ENCODE measurements at regions not wholly inside any gene's neighbourhood (a gene's known extent, or its start where the extent isn't known, plus 50 kb on each side); places are given as distances from the start of the nearest gene placed in this dataset.

DNA sequence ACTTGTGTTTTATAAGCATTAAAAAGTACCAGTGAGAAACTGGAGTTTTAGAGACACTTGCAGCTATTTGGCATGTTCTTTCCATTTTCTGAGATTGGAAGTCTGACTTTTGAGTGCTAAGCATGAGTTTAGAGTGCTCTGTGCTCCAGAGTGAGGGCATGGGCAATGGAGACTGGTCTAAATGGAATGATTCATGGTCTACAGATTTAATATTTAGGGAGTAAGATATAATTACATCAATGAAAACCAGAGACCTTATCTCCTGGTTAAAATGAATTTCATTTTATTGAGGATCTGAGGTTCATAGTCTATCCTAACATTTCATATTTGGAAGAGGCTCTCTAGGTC, 135.9 kb upstream of the RPS23 start:
- DNase-seq: no peak

GRCh38 chr5:82413302-82414040, 135.3 kb upstream of the RPS23 start:
- no peak for DNase-seq

DNA sequence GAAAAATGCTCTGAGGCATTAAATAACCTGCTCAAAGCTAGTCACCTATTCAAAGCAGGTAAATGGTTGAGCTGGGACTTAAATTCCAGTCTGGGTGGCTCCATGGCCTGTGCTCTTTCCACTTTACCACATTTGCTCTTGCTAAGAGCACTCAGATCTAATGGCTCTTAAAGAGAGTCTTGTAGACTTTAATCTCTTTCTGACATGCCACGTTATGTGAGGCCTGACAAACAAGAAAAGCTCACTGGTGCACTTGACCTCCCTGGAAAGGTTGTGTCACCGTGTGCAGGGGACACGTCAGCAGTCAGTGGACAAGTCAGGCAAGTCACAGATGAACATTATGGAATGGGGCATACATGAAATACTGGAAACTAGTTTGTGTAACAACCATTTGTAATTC, 129.9 kb upstream of the RPS23 start:
- no peak for DNase-seq

GRCh38 chr5:82406205-82406773, 128.1 kb upstream of the RPS23 start:
- DNase-seq: no peak

DNA sequence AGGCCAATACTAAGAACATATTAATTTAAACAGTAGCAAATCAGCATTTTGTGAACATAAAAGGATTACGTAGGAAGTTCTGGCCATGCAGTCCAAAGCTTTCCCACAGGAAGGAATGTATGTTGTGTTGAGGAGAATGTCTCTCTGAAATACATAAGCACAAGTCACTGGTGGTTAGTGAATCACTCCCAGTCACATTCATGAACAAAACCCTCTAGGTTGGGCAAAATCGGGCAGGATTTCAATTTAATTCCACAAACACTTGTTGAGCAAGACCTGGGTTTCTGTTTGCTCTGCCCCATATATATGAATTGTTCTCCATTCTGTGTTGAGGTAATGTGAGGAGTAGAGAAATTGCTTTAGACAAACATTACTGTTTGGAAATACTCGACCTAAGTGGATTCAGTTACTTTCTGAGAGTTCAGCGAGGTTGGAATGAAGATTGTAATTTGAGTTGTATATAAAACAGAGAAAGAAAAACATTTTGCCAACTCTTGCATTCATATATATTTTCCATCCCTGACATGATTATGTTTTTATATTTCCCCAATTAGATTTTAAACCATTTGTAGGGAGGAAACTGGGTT, 127.6 kb upstream of the RPS23 start:
- DNase-seq: no peak

DNA sequence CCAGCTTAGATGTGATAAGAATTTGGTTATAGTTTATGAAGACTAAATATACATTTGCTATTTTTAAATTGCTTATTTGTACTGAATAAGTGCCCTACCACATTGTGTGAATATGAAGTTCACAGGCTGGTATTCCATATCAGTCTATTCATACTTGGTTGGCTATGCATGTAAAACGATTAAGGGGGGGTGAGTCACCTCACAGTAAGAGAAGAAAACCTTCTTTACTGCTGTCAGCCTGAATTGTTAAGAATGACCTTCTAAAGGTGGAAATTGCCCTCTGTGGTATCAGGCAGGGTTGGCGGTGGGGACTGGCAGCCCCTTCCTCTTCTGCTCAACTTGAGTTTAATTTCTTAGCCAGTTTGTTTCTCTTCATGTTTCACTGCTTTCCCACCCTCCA, 127.0 kb upstream of the RPS23 start:
- DNase-seq: no peak

DNA sequence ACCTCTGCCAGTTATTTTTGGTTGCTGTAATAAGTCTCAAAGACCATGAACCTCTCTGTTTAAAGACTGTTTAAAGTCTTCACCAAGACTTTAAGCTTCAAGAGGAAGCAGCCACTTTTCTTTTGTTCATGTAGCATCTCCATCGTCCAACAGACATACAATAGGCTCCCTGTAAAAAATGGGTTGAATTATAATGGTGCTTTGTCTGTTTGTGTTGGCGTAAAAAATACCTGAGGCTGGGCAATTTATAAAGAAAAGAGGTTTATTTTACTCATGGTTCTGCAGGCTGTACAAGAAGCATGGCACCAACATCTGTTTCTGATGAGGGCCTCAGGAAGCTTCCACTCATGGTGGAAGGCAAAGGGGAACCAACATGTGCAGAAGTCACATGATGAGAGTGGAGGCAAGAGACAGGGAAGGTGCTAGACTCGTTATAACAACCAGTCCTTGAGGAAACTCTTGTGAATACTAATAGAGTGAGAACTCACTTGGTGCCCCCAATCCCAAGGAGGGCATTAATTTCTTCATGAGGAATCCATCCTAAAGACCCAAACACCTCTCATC, 126.3 kb upstream of the RPS23 start:
- DNase-seq: no peak

- no peak for DNase-seq
Measured at GRCh38 chr5:82403724-82404123, 125.6 kb upstream of the RPS23 start.

- no peak for DNase-seq
Measured at GRCh38 chr5:82403026-82403425, 124.9 kb upstream of the RPS23 start.

DNA sequence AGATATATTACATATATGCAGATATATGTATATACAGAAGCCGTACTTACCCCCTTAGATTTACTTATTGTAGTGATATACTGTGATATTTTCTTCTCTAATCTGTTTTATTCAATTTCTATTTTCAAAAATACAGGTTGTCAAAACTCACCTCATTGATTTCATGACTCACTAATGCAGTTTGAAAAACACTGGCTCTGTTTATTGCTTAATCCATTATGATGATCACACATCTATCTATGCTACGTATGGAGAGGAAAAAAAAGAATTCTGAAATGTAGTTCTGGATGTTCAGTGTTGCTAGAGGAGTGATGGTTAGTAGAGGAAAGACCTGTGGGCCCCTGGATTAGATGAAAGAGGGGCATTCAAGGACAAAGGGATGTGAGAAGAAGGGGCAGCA, 121.0 kb upstream of the RPS23 start:
- no peak for DNase-seq

GRCh38 chr5:82397741-82398320, 119.7 kb upstream of the RPS23 start:
- no peak for DNase-seq

DNA sequence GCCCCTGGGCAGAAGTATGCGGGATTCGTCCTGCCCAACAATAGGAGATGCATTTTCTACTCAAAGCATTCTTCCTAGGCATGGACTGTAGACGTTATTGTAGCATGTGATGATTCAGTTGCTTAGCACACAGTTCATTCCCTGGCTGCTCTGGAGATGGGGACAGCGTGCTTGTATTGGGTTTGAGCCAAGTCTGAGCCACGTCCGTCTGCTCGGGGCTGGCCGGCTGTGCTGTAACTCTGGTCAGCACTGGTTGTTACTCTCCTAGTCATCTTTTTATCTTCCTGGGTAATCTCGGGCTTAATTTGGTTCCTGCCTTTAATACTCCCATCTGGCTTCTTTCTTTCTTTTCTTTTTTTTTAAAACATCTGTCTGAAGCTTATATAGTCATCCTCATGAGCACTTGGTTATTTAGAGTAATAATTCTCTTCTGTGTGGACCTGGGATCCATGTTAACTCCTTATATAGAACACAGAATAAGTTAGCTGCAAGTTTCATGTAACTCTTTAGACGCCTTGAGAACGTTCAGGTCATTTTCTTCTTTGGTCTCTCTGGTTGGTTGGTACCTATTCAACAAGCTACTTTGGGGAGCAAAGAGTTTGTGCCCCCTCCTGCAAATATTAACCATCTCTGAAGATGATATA, 118.8 kb upstream of the RPS23 start:
- no peak for DNase-seq

- DNase-seq: no peak
Measured at GRCh38 chr5:82396396-82396795, 118.2 kb upstream of the RPS23 start.

DNA sequence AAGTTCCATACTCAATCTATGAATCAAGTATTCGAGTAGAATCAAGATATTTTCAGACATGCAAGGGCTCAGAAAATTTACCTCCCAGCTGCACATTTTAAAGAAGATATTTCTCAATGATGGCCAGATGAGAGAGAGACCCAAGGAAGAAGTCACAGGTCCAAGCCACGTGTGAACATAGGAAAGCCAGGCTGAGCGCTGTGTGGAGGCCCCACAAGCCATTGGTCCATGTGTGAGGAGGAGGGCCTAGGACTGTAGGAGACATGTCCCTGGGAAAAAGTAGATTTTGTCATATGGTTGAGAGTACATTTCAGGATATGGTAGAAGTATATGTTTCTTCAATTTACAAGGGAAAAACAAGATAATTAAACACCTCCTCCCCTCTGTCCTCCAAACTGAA, 115.8 kb upstream of the RPS23 start:
- DNase-seq: no peak

- no peak for DNase-seq
Measured at GRCh38 chr5:82390088-82390487, 111.9 kb upstream of the RPS23 start.

DNA sequence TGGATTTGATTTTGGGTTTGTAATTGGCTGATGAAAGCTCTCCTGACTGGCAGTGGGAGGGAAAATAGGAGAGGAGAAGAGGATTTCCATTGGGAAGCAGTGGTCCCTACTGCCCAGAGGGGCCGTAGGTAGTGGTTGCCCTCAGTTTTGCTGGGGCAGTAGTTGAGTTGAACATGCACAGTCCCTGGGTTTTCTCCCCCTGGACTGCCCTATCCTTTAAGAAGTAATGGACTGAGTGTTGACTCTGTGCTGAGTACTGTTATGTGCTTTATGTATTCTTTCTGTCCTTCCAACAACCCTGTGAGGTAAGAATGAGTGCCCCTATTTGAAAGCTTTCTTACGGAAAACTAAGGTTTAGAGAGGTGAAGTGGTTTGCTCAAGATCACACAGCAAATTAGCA, 111.2 kb upstream of the RPS23 start:
- DNase-seq: no peak

GRCh38 chr5:82388181-82388580, 110.0 kb upstream of the RPS23 start:
- DNase-seq: no peak

GRCh38 chr5:82387819-82388166, 109.6 kb upstream of the RPS23 start:
- no peak for DNase-seq

GRCh38 chr5:82387001-82387818, 109.1 kb upstream of the RPS23 start:
- DNase-seq: no peak

DNA sequence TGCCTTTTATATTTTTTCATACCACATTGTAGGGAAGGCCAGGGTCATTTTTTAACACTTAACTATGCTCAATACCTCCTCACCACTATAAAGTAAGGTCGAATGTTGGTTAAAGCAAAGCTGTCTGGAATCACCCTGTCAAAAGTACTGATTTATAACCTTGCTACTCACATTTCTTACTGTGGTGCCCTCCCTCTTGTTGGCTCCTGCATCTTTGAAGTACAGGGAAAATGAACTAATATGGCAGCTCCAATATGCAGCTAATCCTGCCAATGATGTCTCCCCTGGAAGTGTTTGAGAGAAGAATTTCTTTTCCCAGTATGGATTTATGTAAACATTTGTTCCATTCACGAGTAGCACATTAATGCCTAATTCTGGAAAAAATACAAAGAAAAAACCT, 108.4 kb upstream of the RPS23 start:
- no peak for DNase-seq

DNA sequence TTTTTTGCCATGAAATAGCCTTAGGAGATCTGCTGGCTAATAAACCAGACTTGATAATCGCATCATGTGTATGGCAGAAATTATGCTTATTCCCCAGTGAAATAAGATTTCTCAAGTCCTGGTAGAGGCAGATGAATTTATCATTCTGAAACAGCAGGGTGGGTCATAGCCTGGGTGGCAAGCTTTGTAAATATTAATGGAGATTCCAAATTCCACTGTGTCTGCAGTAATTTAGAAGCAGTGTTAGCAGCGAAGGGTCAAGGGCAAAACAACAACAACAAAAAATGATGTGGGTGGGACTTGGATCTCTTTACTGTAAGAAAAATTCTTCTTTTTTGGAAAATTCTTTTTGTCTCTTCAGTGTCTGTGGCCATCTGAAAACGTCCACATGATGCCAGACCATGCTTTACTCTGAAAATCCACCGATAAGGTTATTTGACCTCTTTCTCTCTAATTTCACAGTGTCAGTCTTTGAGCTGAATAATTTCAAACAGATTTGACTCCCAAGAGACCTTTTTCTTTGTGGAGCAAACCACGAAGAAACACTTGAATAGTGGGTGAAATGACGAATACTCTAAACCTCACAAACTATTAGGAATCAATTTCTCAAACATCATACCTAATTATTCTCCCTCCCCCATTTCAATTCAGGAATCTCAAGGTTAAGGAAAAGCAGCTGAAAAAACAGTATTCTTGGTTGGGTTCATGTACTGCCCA, 106.0 kb upstream of the RPS23 start:
- no peak for DNase-seq

DNA sequence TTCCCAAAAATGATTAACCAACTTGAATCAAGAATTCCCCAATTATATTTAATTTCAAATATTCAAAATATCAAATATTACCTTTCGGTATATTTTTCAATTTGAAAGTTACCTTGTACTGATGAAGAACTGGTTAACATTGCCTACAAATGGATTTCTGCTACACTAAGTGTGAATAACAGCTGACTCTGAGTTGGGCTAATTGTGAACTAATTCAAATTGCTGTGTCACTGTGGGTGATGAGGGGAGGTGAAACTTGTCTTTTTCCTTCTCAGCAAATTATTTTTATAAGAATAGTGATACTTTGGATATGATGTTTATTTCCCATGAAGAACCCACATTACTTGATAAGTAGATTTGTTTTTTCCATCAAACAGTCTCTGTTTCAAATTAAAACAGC, 103.4 kb upstream of the RPS23 start:
- no peak for DNase-seq

All from NCI-H2171 (cell line).